ENCODE measurements at regions not wholly inside any gene's neighbourhood (a gene's known extent, or its start where the extent isn't known, plus 50 kb on each side); places are given as distances from the start of the nearest gene placed in this dataset.

DNA sequence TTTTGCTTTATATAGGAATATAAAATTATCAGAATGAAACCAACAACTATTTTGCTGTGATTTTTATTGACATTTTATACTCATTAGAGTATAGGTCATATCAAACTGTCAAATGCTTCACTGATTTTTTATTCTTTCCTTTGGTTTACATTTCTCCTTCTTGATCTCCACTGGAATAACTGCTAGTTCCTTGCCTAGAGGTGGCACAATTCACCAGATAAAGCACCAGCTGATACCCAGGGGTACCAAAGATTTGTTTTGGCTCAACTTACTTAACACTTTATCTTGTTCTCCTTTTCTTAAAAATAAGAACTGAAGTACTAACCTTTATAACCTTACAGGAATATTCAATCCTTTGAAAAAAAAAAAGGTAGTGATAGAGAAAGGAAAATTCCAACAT is 725.1 kb upstream of the CHORDC1 start:
- Histone ChIP-seq H3K9me3 (no peaks in the 10 kb centered on the region), H3K36me3 (no peaks in the 10 kb centered on the region), H3K27me3 (no peaks in the 10 kb centered on the region), H3K27ac (no peak overlapping the region), H3K4me1 (ENCODE audit: insufficient read depth) (no peaks in the 10 kb centered on the region), H3K4me3 (no peak overlapping the region)
- TF ChIP-seq POLR2A (IDR thresholded peaks at IDR 0.05): no peak
- TF ChIP-seq, protein P1, sequence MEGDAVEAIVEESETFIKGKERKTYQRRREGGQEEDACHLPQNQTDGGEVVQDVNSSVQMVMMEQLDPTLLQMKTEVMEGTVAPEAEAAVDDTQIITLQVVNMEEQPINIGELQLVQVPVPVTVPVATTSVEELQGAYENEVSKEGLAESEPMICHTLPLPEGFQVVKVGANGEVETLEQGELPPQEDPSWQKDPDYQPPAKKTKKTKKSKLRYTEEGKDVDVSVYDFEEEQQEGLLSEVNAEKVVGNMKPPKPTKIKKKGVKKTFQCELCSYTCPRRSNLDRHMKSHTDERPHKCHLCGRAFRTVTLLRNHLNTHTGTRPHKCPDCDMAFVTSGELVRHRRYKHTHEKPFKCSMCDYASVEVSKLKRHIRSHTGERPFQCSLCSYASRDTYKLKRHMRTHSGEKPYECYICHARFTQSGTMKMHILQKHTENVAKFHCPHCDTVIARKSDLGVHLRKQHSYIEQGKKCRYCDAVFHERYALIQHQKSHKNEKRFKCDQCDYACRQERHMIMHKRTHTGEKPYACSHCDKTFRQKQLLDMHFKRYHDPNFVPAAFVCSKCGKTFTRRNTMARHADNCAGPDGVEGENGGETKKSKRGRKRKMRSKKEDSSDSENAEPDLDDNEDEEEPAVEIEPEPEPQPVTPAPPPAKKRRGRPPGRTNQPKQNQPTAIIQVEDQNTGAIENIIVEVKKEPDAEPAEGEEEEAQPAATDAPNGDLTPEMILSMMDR (IDR thresholded peaks at IDR 0.05): no peak
- TF ChIP-seq EP300 (IDR thresholded peaks at IDR 0.05): no peak
- intact Hi-C loops (cut with DNase I): loop anchor here in 1 of 4 donors (10.0 kb wide), 1 partner anchor 1187 kb away; no protein-coding TSS in a partner anchor
- no peak for DNase-seq

DNA sequence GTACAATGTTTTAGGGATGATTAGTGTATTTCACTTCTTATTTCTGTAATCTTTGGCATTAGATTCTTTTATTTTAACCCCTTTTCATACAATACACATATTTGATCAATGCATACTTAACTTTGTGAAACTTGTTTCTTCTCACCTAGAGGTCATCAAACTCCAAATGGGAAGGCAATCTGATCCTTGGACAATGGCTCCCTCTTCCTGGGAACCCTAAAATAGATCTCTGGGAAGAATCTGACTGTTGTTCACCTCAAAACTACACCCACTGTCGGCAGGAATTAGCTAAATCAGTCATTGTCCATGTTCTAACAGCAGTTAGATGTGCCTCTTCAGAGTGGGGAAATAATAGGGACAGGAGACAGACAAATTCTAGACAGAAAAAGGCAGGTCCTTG is 707.4 kb upstream of the CHORDC1 start:
- H3K27me3 ChIP-seq: no peaks in the 10 kb centered on the region
- TF ChIP-seq POLR2A (IDR thresholded peaks at IDR 0.05) (no peak), EP300 (IDR thresholded peaks at IDR 0.05) (no peak)
- TF ChIP-seq, protein P1 (IDR thresholded peaks at IDR 0.05): no peak
- WGBS, 3 donors: 69 to 75% (median 70%) methylated on average over 1 of the region's 1 CpG
- intact Hi-C loops (cut with DNase I): no loop called here
- H3K4me1 ChIP-seq (ENCODE audit: insufficient read depth): no peaks in the 10 kb centered on the region
- H3K9me3 ChIP-seq: no peaks in the 10 kb centered on the region
- no peak for DNase-seq
- no peak overlapping the region for H3K27ac ChIP-seq
- no peak overlapping the region for H3K4me3 ChIP-seq
- no peaks in the 10 kb centered on the region for H3K36me3 ChIP-seq

GRCh38 chr11:90919332-90919731 is 696.5 kb upstream of the CHORDC1 start:
- H3K36me3 ChIP-seq: no peaks in the 10 kb centered on the region
- DNase-seq: no peak
- no peak overlapping the region for H3K27ac ChIP-seq
- TF ChIP-seq, protein P1 (IDR thresholded peaks at IDR 0.05): no peak
- TF ChIP-seq EP300 (IDR thresholded peaks at IDR 0.05): no peak
- no peak for TF ChIP-seq POLR2A (IDR thresholded peaks at IDR 0.05)
- H3K4me1 ChIP-seq (ENCODE audit: insufficient read depth): no peaks in the 10 kb centered on the region
- whole genome bisulfite sequencing, 3 donors: 35 to 47% (median 43%) methylated on average over 2 of the region's 2 CpGs
- no peak overlapping the region for H3K4me3 ChIP-seq
- no peaks in the 10 kb centered on the region for H3K9me3 ChIP-seq
- no peaks in the 10 kb centered on the region for H3K27me3 ChIP-seq
- intact Hi-C loops (cut with DNase I): no loop called here

DNA sequence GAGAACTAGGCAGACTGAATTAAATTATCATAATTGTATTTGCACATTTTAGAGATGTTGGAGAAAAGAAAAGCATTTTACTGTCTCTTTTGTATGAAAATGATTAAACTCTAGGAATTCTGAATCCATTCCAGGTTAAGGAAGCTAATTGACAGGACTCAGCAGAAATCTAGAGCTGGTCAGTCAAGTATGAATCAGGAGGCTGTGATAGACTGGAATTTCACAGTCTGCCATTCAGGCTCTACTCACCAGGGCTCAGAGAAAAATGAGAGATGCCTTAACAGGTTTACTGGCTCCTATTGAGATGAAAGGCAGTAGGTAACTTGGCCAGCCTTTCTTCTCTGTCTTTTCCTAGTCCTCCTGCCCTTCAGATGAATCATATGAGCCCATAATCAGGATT is 693.9 kb upstream of the CHORDC1 start:
- Histone ChIP-seq H3K27me3 (no peaks in the 10 kb centered on the region), H3K27ac (no peak overlapping the region), H3K9me3 (no peaks in the 10 kb centered on the region), H3K36me3 (no peaks in the 10 kb centered on the region), H3K4me3 (no peak overlapping the region), H3K4me1 (ENCODE audit: insufficient read depth) (no peaks in the 10 kb centered on the region)
- TF ChIP-seq EP300 (IDR thresholded peaks at IDR 0.05) (no peak), POLR2A (IDR thresholded peaks at IDR 0.05) (no peak)
- TF ChIP-seq, protein P1 (IDR thresholded peaks at IDR 0.05): no peak
- intact Hi-C loops (cut with DNase I): no loop called here
- no peak for DNase-seq

All from ovary (tissue), 7 donors.